CD4-positive, alpha-beta T cell (primary cell): ENCODE measurements at regions not wholly inside any gene's neighbourhood (a gene's known extent, or its start where the extent isn't known, plus 50 kb on each side); places are given as distances from the start of the nearest gene placed in this dataset.
"Not testable (repeated sequence)": the region's sequence is repeated elsewhere in the genome, so short reads cannot be mapped to it uniquely, and the experiment has no call there.

Source experiments
- ATAC-seq: fragments of 200-7000 bp; cut with Tn5 transposase; one replicate; pipeline ENCODE4 v1.10.0; 2022; ENCODE audit warnings: mild to moderate bottlenecking; ENCODE audit not compliant: poor library complexity
- CTCF ChIA-PET: fragments of 350-600 bp; sonication (Branson Sonifier 250); formaldehyde crosslinking; loops from one replicate; lab custom pipeline; 2021; ENCODE audit warnings: antibody characterized with exemption, inconsistent platforms; lab: Charles Lee
- POLR2A ChIA-PET: fragments of 350-600 bp; sonication (Branson Sonifier 250); formaldehyde crosslinking; loops from one replicate; lab custom pipeline; 2021; ENCODE audit warnings: antibody characterized with exemption, inconsistent platforms; lab: Charles Lee
- DNase-seq, 14 experiments: peaks; one replicate each; pipeline ENCODE4 v3.0.0-alpha.2; 2013 to 2020; ENCODE audit warnings: mixed read lengths in 2 of 14
- H3K27ac ChIP-seq, 2 donors: one replicate each; pipeline versions ENCODE4 v1.5.1 to v1.7.0; 2013; ENCODE audit warnings: low read length in 2 of 2, low read depth in 1 of 2, mild to moderate bottlenecking in 1 of 2
- H3K27me3 ChIP-seq, 2 experiments: 1 replicate in 1 of 2; 2 replicates in 1 of 2; pipeline versions ENCODE4 v1.6.1 to v1.7.0; 2013; ENCODE audit warnings: low read length in 2 of 2, control low read depth in 1 of 2, mild to moderate bottlenecking in 1 of 2, moderate library complexity in 1 of 2; ENCODE audit not compliant: insufficient read depth in 2 of 2, control insufficient read depth in 1 of 2
- H3K36me3 ChIP-seq: one replicate; pipeline ENCODE4 v1.6.1; 2013; ENCODE audit warnings: low read length, control low read depth; ENCODE audit not compliant: insufficient read depth
- H3K4me1 ChIP-seq: one replicate; pipeline ENCODE4 v1.6.1; 2013; ENCODE audit warnings: low read length, control low read depth; ENCODE audit not compliant: insufficient read depth
- H3K4me3 ChIP-seq: one replicate; pipeline ENCODE4 v1.5.1; 2013; ENCODE audit warnings: mild to moderate bottlenecking, low read length, moderate library complexity
- H3K9me3 ChIP-seq, 2 experiments: 1 replicate in 1 of 2; 2 replicates in 1 of 2; pipeline versions ENCODE4 v1.6.1 to v1.7.0; 2013; ENCODE audit warnings: low read length in 2 of 2, mild to moderate bottlenecking in 2 of 2, control low read depth in 1 of 2, moderate library complexity in 1 of 2; ENCODE audit not compliant: control insufficient read depth in 1 of 2, insufficient read depth in 1 of 2
- H3K27ac Mint-ChIP-seq: one replicate; pipeline ENCODE4 v1.8.0; 2020; ENCODE audit warnings: mixed read lengths
- H3K27me3 Mint-ChIP-seq: one replicate; pipeline ENCODE4 v1.8.0; 2021; ENCODE audit warnings: mixed read lengths
- H3K36me3 Mint-ChIP-seq: one replicate; pipeline ENCODE4 v1.8.0; 2021; ENCODE audit warnings: low read depth, mixed read lengths
- H3K4me1 Mint-ChIP-seq: one replicate; pipeline ENCODE4 v1.8.0; 2021; ENCODE audit warnings: low read depth, mixed read lengths
- H3K4me3 Mint-ChIP-seq: one replicate; pipeline ENCODE4 v1.8.0; 2020; ENCODE audit warnings: mild to moderate bottlenecking, mixed read lengths
- H3K9me3 Mint-ChIP-seq: one replicate; pipeline ENCODE4 v1.8.0; 2020; ENCODE audit warnings: mixed read lengths
- CTCF ChIP-seq: fragments of 200-600 bp; IDR thresholded peaks from one replicate; pipeline ENCODE4 v1.8.0; 2022; ENCODE audit warnings: antibody characterized with exemption, mild to moderate bottlenecking
- intact Hi-C, 2 experiments: fragments of 100-400 bp; cut with DNase I in 1 of 2; cut with micrococcal nuclease in 1 of 2; formaldehyde crosslinking; loops; one replicate each; pipeline versions ENCODE4 v1.15.1 to v1.9.0; 2023 to 2025; cut with DNase I, micrococcal nuclease

GRCh38 chr10:65275296-65275695, 1650.5 kb upstream of the LRRTM3 start:
- ChIA-PET CTCF (no interaction called here), POLR2A (no interaction called here)
- H3K27me3 Mint-ChIP-seq = no peaks in the 10 kb centered on the region
- no peak overlapping the region for H3K27ac Mint-ChIP-seq
- Histone ChIP-seq H3K27me3 (no peaks in the 10 kb centered on the region), H3K9me3 (peaks cover 0 to 14% of the 10 kb centered on the region in 2 experiments), H3K36me3 (no peaks in the 10 kb centered on the region), H3K27ac (no peak overlapping the region), H3K4me1 (no peaks in the 10 kb centered on the region), H3K4me3 (no peak overlapping the region)
- TF ChIP-seq CTCF = no peak
- H3K9me3 Mint-ChIP-seq = peaks cover 6% of the 10 kb centered on the region
- intact Hi-C loops = no loop called here
- no peaks in the 10 kb centered on the region for H3K4me1 Mint-ChIP-seq
- DNase-seq (no peak), ATAC-seq (no peak)
- no peak overlapping the region for H3K4me3 Mint-ChIP-seq
- no peaks in the 10 kb centered on the region for H3K36me3 Mint-ChIP-seq

DNA sequence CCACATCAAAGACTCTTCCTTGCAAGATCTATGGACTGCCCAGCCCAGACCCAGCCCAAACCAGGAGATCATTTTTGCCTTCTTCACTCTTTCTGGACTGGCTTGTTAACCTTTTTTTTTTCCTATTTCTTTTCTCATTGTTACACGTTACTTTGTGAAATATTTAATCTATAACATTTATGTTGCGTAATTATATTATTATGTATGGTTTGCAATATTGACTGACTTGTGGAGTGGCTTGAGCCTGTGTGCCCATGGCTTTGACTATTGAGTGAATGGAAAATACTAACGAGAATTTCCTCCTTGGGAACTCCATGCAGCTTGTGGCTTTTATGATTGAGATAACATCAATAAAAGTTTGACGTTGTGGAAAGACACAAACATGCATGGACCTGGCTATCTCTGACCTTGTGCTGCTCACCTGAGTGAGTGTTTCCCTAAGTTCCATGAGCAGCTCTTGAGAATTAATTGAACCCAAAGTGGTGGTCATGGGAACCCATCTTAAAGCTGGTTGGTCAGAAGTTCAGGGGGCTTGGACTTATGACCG, 1641.3 kb upstream of the LRRTM3 start:
- no peak overlapping the region for H3K27ac Mint-ChIP-seq
- H3K27me3 Mint-ChIP-seq = no peaks in the 10 kb centered on the region
- no peak overlapping the region for H3K4me3 Mint-ChIP-seq
- no peaks in the 10 kb centered on the region for H3K36me3 Mint-ChIP-seq
- no peaks in the 10 kb centered on the region for H3K4me1 Mint-ChIP-seq
- Histone ChIP-seq H3K9me3 (peaks cover 7 to 9% of the 10 kb centered on the region in 2 experiments), H3K4me3 (no peak overlapping the region), H3K36me3 (no peaks in the 10 kb centered on the region), H3K27ac (no peak overlapping the region), H3K27me3 (no peaks in the 10 kb centered on the region), H3K4me1 (no peaks in the 10 kb centered on the region)
- CTCF ChIA-PET = no interaction called here
- DNase-seq (no peak), ATAC-seq (no peak)
- peaks cover 11% of the 10 kb centered on the region for H3K9me3 Mint-ChIP-seq
- intact Hi-C loops = no loop called here
- POLR2A ChIA-PET = no interaction called here
- no peak for TF ChIP-seq CTCF

DNA sequence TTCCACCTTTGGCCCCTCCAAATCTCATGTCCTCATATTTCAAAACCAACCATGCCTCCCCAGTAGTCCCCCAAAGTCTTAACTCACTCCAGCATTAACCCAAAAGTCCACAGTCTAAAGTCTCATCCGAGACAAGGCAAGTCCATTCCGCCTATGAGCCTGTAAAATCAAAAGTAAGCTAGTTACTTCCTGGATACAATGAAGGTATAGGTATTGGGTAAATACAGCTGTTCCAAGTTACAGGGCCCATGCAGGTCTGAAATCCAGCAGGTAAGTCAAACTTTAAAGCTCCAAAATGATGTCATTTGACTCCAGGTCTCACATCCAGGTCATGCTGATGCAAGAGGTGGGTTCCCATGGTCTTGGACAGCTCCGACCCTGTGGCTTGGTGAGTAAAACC, 1640.1 kb upstream of the LRRTM3 start:
- intact Hi-C loops, ATAC-seq, DNase-seq, H3K36me3 ChIP-seq, H3K9me3 ChIP-seq, H3K4me3 ChIP-seq, H3K27me3 Mint-ChIP-seq, H3K27ac ChIP-seq, H3K27me3 ChIP-seq, POLR2A ChIA-PET, H3K36me3 Mint-ChIP-seq, H3K4me3 Mint-ChIP-seq, CTCF ChIA-PET, H3K27ac Mint-ChIP-seq, H3K4me1 Mint-ChIP-seq, H3K4me1 ChIP-seq: not testable (repeated sequence)
- H3K9me3 Mint-ChIP-seq = peaks cover 11% of the 10 kb centered on the region

DNA sequence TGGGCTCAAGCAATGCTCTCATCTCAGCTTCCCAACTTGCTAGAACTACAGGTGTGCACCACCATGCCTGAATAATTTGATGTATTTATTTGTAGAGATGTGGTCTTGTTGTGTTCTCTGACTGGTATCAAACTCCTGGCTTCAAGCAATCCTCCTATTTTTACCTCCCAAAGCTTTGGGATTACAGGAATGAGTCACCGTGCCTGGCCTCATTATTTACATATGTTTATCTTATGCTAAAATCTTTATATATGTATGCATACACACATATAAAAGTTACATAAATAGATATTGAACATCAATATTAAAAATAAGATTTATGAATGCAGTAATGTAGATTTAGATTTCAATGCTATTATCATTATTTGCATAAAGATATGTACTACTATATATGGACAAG, 1634.5 kb upstream of the LRRTM3 start:
- no peaks in the 10 kb centered on the region for H3K36me3 Mint-ChIP-seq
- H3K4me3 ChIP-seq = no peak overlapping the region
- no peak for DNase-seq
- peaks cover 0 to 3% of the 10 kb centered on the region in 2 experiments for H3K9me3 ChIP-seq
- H3K27me3 Mint-ChIP-seq = no peaks in the 10 kb centered on the region
- no peaks in the 10 kb centered on the region for H3K4me1 ChIP-seq
- ChIA-PET CTCF (no interaction called here), POLR2A (no interaction called here)
- intact Hi-C loops = no loop called here
- H3K4me3 Mint-ChIP-seq = no peak overlapping the region
- ATAC-seq = no peak
- no peak overlapping the region for H3K27ac ChIP-seq
- H3K4me1 Mint-ChIP-seq = no peaks in the 10 kb centered on the region
- no peaks in the 10 kb centered on the region for H3K27me3 ChIP-seq
- no peaks in the 10 kb centered on the region for H3K36me3 ChIP-seq
- no peak for TF ChIP-seq CTCF
- peaks cover 7% of the 10 kb centered on the region for H3K9me3 Mint-ChIP-seq
- no peak overlapping the region for H3K27ac Mint-ChIP-seq
